Activated naive CD8-positive, alpha-beta T cell treated with anti-CD3 and anti-CD28 coated beads, Interleukin-2, amount 10 ng/mL, durations not matched to agents 7 days and 5 days (primary cell): ENCODE measurements at regions not wholly inside any gene's neighbourhood (a gene's known extent, or its start where the extent isn't known, plus 50 kb on each side); places are given as distances from the start of the nearest gene placed in this dataset.
"Not testable (repeated sequence)": the region's sequence is repeated elsewhere in the genome, so short reads cannot be mapped to it uniquely, and the experiment has no call there.

Experiments
- ATAC-seq: fragments of 150-1000 bp; cut with Tn5 transposase; one replicate; pipeline ENCODE4 v1.10.0; 2021; ENCODE audit warnings: low read depth, moderate library complexity
- POLR2A ChIA-PET: fragments of 350-600 bp; sonication (Branson Sonifier 250); formaldehyde crosslinking; loops from one replicate; lab custom pipeline; 2021; ENCODE audit warnings: antibody characterized with exemption; lab: Charles Lee
- DNase-seq: peaks from one replicate; pipeline ENCODE4 v3.0.0; 2021
- H3K27ac Mint-ChIP-seq: one replicate; pipeline ENCODE4 v1.8.0; 2022; ENCODE audit warnings: mild to moderate bottlenecking, mixed read lengths
- H3K27me3 Mint-ChIP-seq: one replicate; pipeline ENCODE4 v1.8.0; 2022; ENCODE audit warnings: mild to moderate bottlenecking, moderate library complexity, mixed read lengths
- H3K36me3 Mint-ChIP-seq: one replicate; pipeline ENCODE4 v1.8.0; 2021; ENCODE audit warnings: mild to moderate bottlenecking, mixed read lengths
- H3K4me1 Mint-ChIP-seq: one replicate; pipeline ENCODE4 v1.8.0; 2021; ENCODE audit warnings: mixed read lengths
- H3K4me3 Mint-ChIP-seq: one replicate; pipeline ENCODE4 v1.8.0; 2022; ENCODE audit warnings: mild to moderate bottlenecking, moderate library complexity, mixed read lengths
- H3K9me3 Mint-ChIP-seq: one replicate; pipeline ENCODE4 v1.8.0; 2021; ENCODE audit warnings: mixed read lengths

DNA sequence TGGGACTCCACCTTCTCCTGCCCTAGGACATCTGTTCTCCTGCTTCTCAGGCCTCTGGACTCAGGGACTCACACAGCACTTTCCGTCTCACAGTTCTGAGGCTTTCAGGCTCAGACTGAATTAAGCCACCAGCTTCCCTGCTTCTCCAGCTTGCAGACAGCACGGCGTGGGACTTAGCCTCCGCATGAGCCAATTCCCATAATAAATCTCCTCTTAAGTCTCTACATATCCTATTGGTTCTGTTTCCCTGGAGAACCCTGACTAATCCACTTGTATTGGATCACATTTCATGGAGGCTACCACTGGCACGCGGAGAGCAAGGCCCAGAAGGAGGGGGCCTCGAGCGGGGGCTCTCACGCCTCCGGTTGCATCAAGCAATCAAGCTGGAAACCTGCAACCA is 1313.6 kb downstream of the TBC1D22A start:
- peaks cover 10% of the 10 kb centered on the region for H3K4me1 Mint-ChIP-seq
- DNase-seq (no peak), ATAC-seq (no peak)
- peaks cover 55% of the 10 kb centered on the region for H3K27me3 Mint-ChIP-seq
- no peak overlapping the region for H3K4me3 Mint-ChIP-seq
- no peak overlapping the region for H3K27ac Mint-ChIP-seq
- no peaks in the 10 kb centered on the region for H3K36me3 Mint-ChIP-seq
- no peaks in the 10 kb centered on the region for H3K9me3 Mint-ChIP-seq
- POLR2A ChIA-PET = no interaction called here

- Mint-ChIP-seq H3K36me3 (no peaks in the 10 kb centered on the region), H3K4me1 (peaks cover 10% of the 10 kb centered on the region), H3K27me3 (peaks cover 52% of the 10 kb centered on the region), H3K9me3 (no peaks in the 10 kb centered on the region), H3K4me3 (no peak overlapping the region), H3K27ac (no peak overlapping the region)
- ATAC-seq = no peak
- no peak for DNase-seq
- POLR2A ChIA-PET = no interaction called here
Observed at GRCh38 chr22:48075604-48076003, 1313.2 kb downstream of the TBC1D22A start.

DNA sequence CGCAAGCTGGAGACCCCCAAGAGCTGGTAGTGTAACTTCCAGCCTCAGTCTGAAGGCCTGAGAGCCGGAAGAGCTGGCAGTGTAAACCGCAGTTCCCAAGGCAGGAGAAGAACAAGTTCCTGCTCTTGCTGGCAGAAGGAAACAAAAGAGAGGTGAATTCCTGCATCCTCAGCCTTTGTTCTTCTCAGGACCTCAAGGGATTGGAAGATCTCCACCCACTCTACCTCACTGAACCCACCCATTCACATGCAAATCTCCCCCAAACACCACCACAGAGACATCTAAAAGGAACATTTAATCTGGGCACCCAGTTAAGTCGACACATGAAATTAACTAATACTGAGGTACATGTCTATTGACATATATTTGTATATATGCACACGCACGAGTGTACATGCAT is 1310.3 kb downstream of the TBC1D22A start:
- DNase-seq (no peak), ATAC-seq (no peak)
- H3K4me1 Mint-ChIP-seq = no peaks in the 10 kb centered on the region
- peaks cover 29% of the 10 kb centered on the region for H3K27me3 Mint-ChIP-seq
- POLR2A ChIA-PET = no interaction called here
- no peak overlapping the region for H3K4me3 Mint-ChIP-seq
- no peaks in the 10 kb centered on the region for H3K36me3 Mint-ChIP-seq
- H3K27ac Mint-ChIP-seq = no peak overlapping the region
- H3K9me3 Mint-ChIP-seq = no peaks in the 10 kb centered on the region

GRCh38 chr22:48071828-48072227 is 1309.4 kb downstream of the TBC1D22A start:
- H3K36me3 Mint-ChIP-seq = no peaks in the 10 kb centered on the region
- no peak overlapping the region for H3K27ac Mint-ChIP-seq
- H3K27me3 Mint-ChIP-seq = peaks cover 31% of the 10 kb centered on the region
- no peak for DNase-seq
- POLR2A ChIA-PET = no interaction called here
- no peak overlapping the region for H3K4me3 Mint-ChIP-seq
- ATAC-seq = no peak
- no peaks in the 10 kb centered on the region for H3K4me1 Mint-ChIP-seq
- no peaks in the 10 kb centered on the region for H3K9me3 Mint-ChIP-seq

- no peak for ATAC-seq
- H3K4me1 Mint-ChIP-seq = no peaks in the 10 kb centered on the region
Observed at GRCh38 chr22:48071305-48071704, 1308.9 kb downstream of the TBC1D22A start.

GRCh38 chr22:48070760-48071159 is 1308.3 kb downstream of the TBC1D22A start:
- DNase-seq (no peak), ATAC-seq (no peak)
- Mint-ChIP-seq H3K9me3 (no peaks in the 10 kb centered on the region), H3K4me3 (no peak overlapping the region), H3K36me3 (no peaks in the 10 kb centered on the region), H3K4me1 (no peaks in the 10 kb centered on the region), H3K27me3 (peaks cover 21% of the 10 kb centered on the region), H3K27ac (no peak overlapping the region)
- POLR2A ChIA-PET = no interaction called here

More at GRCh38 chr22:48071305-48071704, 1308.9 kb downstream of the TBC1D22A start:
- no peaks in the 10 kb centered on the region for H3K36me3 Mint-ChIP-seq
- H3K27ac Mint-ChIP-seq = no peak overlapping the region
- POLR2A ChIA-PET = no interaction called here
- no peaks in the 10 kb centered on the region for H3K9me3 Mint-ChIP-seq
- DNase-seq = no peak
- H3K27me3 Mint-ChIP-seq = peaks cover 26% of the 10 kb centered on the region
- no peak overlapping the region for H3K4me3 Mint-ChIP-seq

DNA sequence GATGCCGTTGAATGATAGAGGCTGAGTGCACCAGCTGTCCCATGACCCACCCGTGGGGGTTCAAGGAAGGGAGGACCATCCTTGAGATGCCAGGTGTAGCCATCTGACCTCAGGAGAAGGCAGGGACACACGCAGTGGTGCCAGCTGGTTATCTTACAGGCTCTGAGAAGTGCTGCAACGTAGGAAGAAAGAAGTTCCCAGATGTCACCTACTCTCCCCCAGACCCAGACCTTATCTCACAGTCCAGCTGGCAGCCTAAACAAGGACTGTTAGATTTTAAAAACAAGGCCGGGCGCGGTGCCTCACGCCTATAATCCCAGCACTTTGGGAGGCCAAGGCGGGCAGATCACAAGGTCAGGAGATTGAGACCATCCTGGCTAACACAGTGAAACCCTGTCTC is 1307.6 kb downstream of the TBC1D22A start:
- Mint-ChIP-seq H3K36me3 (no peaks in the 10 kb centered on the region), H3K27me3 (peaks cover 18% of the 10 kb centered on the region), H3K4me1 (no peaks in the 10 kb centered on the region), H3K27ac (no peak overlapping the region), H3K4me3 (no peak overlapping the region), H3K9me3 (no peaks in the 10 kb centered on the region)
- DNase-seq (no peak), ATAC-seq (no peak)
- POLR2A ChIA-PET = no interaction called here

DNA sequence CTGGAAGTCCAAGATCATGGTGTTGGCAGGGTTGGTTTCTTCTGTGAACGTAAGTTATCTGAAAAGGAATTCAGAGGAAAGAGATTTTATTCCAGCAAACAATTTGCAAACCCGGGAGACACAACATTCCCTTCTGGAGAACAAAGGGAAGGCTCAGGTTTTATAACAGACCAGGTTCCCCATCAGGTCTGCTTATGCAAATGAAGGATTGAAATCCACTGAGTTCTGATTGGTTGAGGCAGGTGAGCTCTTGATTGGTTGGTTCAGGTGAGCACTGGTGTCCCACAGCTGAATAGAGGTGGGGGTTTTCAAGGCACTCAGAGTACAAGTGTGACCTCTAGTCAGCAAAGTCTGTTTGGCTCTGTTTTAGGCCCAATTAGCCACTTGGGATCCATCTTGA is 1306.8 kb downstream of the TBC1D22A start:
- Mint-ChIP-seq H3K27me3 (peaks cover 16% of the 10 kb centered on the region), H3K4me3 (no peak overlapping the region), H3K36me3 (no peaks in the 10 kb centered on the region), H3K9me3 (no peaks in the 10 kb centered on the region), H3K4me1 (no peaks in the 10 kb centered on the region), H3K27ac (no peak overlapping the region)
- DNase-seq (no peak), ATAC-seq (no peak)
- POLR2A ChIA-PET = no interaction called here

GRCh38 chr22:48068323-48068885 is 1306.0 kb downstream of the TBC1D22A start:
- Mint-ChIP-seq H3K4me1 (no peaks in the 10 kb centered on the region), H3K27ac (no peak overlapping the region)
- POLR2A ChIA-PET = no interaction called here

DNA sequence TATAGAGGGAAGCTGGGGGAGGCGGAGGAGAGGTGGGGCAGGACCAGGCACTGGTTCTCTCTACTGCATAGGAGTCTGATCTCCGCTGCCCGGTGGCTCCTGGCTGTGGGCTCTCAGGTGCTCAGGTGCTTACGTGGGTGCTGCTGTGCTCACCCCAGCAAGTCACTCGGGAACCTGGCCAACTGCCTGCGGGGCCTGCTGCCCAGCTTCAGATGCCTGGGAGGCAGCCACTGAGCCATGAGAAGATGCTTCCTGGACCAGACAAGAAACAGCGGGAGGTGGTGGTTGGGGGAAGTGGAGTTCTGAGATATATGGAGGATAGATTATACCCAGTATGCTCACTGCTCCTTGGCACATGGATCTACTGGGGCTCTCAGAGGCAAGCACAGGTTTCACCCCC is 1303.4 kb downstream of the TBC1D22A start:
- H3K9me3 Mint-ChIP-seq = no peaks in the 10 kb centered on the region
- ATAC-seq = no peak
- H3K27ac Mint-ChIP-seq = no peak overlapping the region
- no peaks in the 10 kb centered on the region for H3K36me3 Mint-ChIP-seq
- DNase-seq = no peak
- H3K4me3 Mint-ChIP-seq = no peak overlapping the region
- peaks cover 8% of the 10 kb centered on the region for H3K27me3 Mint-ChIP-seq
- H3K4me1 Mint-ChIP-seq = no peaks in the 10 kb centered on the region
- POLR2A ChIA-PET = no interaction called here

More at GRCh38 chr22:48068323-48068885, 1306.0 kb downstream of the TBC1D22A start:
- Mint-ChIP-seq H3K9me3 (no peaks in the 10 kb centered on the region), H3K27me3 (peaks cover 12% of the 10 kb centered on the region), H3K36me3 (no peaks in the 10 kb centered on the region), H3K4me3 (no peak overlapping the region)
- DNase-seq (no peak), ATAC-seq (no peak)

DNA sequence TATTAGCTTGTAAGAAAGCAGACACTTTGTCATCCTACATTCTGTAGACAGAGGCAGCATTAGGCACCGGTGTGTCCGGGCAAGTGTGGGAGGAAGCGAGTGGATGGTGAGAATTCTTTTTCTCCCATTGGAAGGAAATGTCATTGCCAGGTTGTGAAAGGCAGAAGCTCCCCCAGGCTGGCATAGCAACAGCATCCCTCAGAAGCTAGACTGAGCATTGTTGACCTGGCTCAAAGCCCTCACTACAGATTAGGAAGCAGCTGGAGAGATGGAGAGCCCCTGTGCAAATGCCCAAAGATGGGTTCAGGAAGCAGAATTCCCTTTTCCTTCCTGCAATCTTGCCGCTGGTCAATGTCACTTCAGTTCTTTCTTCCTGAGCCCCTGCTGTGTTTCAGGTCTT is 1299.3 kb downstream of the TBC1D22A start:
- POLR2A ChIA-PET = no interaction called here
- ATAC-seq = no peak
- no peak overlapping the region for H3K4me3 Mint-ChIP-seq
- no peaks in the 10 kb centered on the region for H3K4me1 Mint-ChIP-seq
- H3K27me3 Mint-ChIP-seq = peaks cover 6% of the 10 kb centered on the region
- H3K9me3 Mint-ChIP-seq = no peaks in the 10 kb centered on the region
- DNase-seq = no peak
- H3K27ac Mint-ChIP-seq = no peak overlapping the region
- no peaks in the 10 kb centered on the region for H3K36me3 Mint-ChIP-seq

DNA sequence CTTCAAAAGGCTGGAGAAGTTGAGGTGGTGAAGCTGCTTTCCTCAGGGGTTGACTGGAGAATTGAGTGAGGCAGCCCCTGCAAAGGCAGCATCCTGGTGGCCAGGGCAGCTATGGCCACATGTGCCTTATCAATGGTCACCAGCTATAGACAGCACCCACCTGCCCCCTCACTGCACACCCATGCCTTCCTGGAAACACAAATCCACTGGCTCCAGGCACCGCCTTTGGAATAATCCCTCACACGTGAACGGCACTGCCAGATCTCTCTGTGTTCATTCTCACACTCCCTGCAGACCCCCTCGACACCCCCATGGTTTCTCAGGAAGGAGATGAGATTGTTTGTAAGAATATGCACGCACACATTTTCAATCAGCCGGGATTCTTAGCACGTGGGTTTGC is 1297.8 kb downstream of the TBC1D22A start:
- no peaks in the 10 kb centered on the region for H3K4me1 Mint-ChIP-seq

GRCh38 chr22:48059521-48059920 is 1297.1 kb downstream of the TBC1D22A start:
- ATAC-seq, DNase-seq, H3K36me3 Mint-ChIP-seq, H3K9me3 Mint-ChIP-seq, H3K27ac Mint-ChIP-seq, H3K27me3 Mint-ChIP-seq, H3K4me1 Mint-ChIP-seq, H3K4me3 Mint-ChIP-seq, POLR2A ChIA-PET: not testable (repeated sequence)

More for the DNA sequence above, 1297.8 kb downstream of the TBC1D22A start:
- Mint-ChIP-seq H3K27ac (no peak overlapping the region), H3K9me3 (no peaks in the 10 kb centered on the region), H3K36me3 (no peaks in the 10 kb centered on the region), H3K27me3 (peaks cover 6% of the 10 kb centered on the region), H3K4me3 (no peak overlapping the region)
- ATAC-seq (no peak), DNase-seq (no peak)
- POLR2A ChIA-PET = no interaction called here

DNA sequence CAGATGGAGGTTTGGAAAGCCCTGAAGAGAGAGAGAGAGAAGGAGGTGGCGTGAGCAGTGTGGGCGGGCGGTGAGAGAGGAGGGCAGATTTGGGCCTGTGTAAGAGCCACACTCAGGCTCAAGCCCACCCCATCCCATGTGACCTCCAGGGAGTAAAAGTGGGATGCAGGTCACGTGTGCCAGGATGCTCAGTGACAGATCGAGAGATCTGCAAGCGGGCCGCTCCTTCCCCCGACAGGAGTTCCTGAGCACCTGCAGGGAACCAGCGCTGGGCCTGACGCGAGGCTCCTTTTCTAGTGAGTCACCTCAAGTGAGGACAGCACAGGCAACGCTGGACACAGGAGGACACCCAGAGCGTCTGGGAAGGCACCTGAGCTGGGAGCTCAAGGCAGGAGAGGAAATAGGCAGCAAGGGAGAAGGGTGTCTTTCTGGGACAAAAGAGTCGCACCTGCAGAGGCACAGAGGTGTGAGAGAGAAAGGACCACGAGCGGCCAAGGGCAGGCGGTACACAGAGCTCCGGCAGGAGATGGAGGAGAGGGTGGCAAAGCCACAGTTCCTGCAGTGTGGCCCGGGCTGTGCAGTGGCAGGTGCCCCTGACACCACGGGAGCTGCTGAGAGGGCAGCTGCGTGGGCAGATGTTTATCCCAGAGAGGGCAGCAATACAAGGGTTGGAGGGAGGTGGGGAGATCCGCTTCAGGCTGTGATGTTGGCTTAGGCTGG is 1294.8 kb downstream of the TBC1D22A start:
- no peak overlapping the region for H3K27ac Mint-ChIP-seq
- H3K4me3 Mint-ChIP-seq = no peak overlapping the region
- H3K36me3 Mint-ChIP-seq = no peaks in the 10 kb centered on the region
- ATAC-seq = no peak
- no peaks in the 10 kb centered on the region for H3K9me3 Mint-ChIP-seq
- H3K4me1 Mint-ChIP-seq = no peaks in the 10 kb centered on the region
- DNase-seq = no peak
- H3K27me3 Mint-ChIP-seq = peaks cover 6% of the 10 kb centered on the region
- POLR2A ChIA-PET = no interaction called here
